ENCODE measurements at regions not wholly inside any gene's neighbourhood (a gene's known extent, or its start where the extent isn't known, plus 50 kb on each side); places are given as distances from the start of the nearest gene placed in this dataset.

DNA sequence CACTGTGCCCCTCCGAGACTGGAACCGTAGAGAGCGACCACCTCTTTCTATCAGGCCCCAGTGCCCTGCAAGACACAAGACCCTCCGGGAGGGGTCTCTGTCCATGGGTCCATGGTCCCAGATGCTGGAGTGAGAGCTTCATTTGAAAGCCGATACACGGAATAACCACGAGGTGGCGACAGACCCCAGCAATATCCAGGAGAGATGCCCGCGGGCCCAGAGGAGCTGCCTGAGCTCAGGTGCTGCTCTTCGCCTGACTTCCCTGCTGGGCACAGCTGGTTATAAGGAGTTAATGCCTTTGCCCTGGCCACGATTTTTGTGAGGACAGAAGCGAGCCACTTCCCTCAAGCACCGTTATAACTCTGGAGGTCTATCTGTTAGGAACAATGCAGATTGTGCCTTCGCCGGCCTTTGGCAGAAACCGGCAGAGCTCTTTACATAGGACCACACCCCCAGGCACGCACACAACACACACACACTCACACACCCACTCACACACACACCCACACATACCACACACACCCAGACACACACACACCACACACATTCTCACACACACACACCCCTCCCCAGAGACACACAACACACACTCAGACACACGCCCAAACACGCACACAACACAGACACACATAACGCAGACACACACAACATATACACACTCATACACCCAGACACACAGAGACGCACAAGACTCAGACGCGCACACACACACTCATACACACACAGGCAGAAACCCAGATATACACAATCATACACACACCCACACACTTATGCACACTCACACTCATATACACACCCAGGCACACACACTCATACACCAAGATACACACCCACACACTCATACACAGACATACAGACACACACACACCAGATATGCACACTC is 436.4 kb downstream of the SOX9 start:
- H3K9me3 ChIP-seq (ENCODE audit: control insufficient read depth, insufficient read depth, low read length), result no peaks in the 10 kb centered on the region
- Mint-ChIP-seq H3K27me3 (ENCODE audit: low read depth in 2 of 2) (no peaks in the 10 kb centered on the region), H3K4me1 (no peaks in the 10 kb centered on the region), H3K4me3 (no peak overlapping the region), H3K36me3 (no peaks in the 10 kb centered on the region), H3K9me3 (no peaks in the 10 kb centered on the region), H3K27ac (no peak overlapping the region)
- DNase-seq, result peak; percentile 23 to 71
- intact Hi-C loops (cut with micrococcal nuclease), result no loop called here
- TF ChIP-seq CTCF (IDR thresholded peaks at IDR 0.05), result peak; percentile 72
- WGBS (ENCODE audit: insufficient coverage), result 44% methylated on average over 24 of the region's 24 CpGs
- H3K27ac ChIP-seq (ENCODE audit: low read length), result no peak overlapping the region
- no peaks in the 10 kb centered on the region for H3K36me3 ChIP-seq (ENCODE audit: control insufficient read depth, insufficient read depth, low read length)
- no peak overlapping the region for H3K4me3 ChIP-seq (ENCODE audit: low read length)
- no peaks in the 10 kb centered on the region for H3K27me3 ChIP-seq (ENCODE audit: control insufficient read depth, insufficient read depth, low read length)
- ATAC-seq, result peak in 2 of 3 donors; percentile 14 to 73
- H3K4me1 ChIP-seq (ENCODE audit: control insufficient read depth, insufficient read depth, low read length), result no peaks in the 10 kb centered on the region

DNA sequence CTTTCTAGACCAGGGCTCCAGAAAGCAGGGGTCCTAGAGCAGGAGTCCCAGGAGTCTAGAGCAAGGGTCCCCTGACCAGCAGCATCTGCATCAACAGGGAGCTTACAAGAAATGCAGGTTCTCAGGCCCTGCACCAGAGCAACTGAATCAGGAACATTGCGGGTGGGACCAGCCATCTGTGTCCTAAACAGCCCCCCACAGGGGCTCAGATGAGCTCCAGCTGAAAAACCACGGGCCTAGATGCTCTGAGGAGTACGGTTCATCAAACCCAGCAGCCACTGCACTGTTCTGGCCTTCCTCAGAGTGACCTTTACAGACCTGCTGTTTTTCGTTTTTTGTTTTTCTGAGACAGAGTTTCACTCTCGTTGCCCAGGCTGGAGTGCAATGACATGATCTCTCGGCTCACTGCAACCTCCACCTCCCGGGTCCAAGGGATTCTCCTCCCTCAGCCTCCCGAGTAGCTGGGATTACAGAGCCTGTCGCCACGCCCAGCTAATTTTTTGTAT is 438.2 kb downstream of the SOX9 start:
- Histone ChIP-seq H3K4me3 (ENCODE audit: low read length) (no peak overlapping the region), H3K27ac (ENCODE audit: low read length) (no peak overlapping the region), H3K4me1 (ENCODE audit: control insufficient read depth, insufficient read depth, low read length) (no peaks in the 10 kb centered on the region), H3K36me3 (ENCODE audit: control insufficient read depth, insufficient read depth, low read length) (no peaks in the 10 kb centered on the region), H3K9me3 (ENCODE audit: control insufficient read depth, insufficient read depth, low read length) (no peaks in the 10 kb centered on the region), H3K27me3 (ENCODE audit: control insufficient read depth, insufficient read depth, low read length) (no peaks in the 10 kb centered on the region)
- H3K36me3 Mint-ChIP-seq, result no peaks in the 10 kb centered on the region
- H3K27ac Mint-ChIP-seq, result no peak overlapping the region
- WGBS (ENCODE audit: insufficient coverage), result 85% methylated on average over 8 of the region's 10 CpGs
- DNase-seq (no peak), ATAC-seq (no peak)
- TF ChIP-seq CTCF (IDR thresholded peaks at IDR 0.05), result no peak
- no peaks in the 10 kb centered on the region for H3K27me3 Mint-ChIP-seq (ENCODE audit: low read depth in 2 of 2)
- H3K4me1 Mint-ChIP-seq, result no peaks in the 10 kb centered on the region
- H3K4me3 Mint-ChIP-seq, result no peak overlapping the region
- intact Hi-C loops (cut with micrococcal nuclease), result no loop called here
- H3K9me3 Mint-ChIP-seq, result no peaks in the 10 kb centered on the region

GRCh38 chr17:72560303-72561247 is 439.8 kb downstream of the SOX9 start:
- Histone ChIP-seq H3K4me1 (ENCODE audit: control insufficient read depth, insufficient read depth, low read length) (no peaks in the 10 kb centered on the region), H3K4me3 (ENCODE audit: low read length) (no peak overlapping the region), H3K36me3 (ENCODE audit: control insufficient read depth, insufficient read depth, low read length) (no peaks in the 10 kb centered on the region), H3K9me3 (ENCODE audit: control insufficient read depth, insufficient read depth, low read length) (no peaks in the 10 kb centered on the region), H3K27ac (ENCODE audit: low read length) (no peak overlapping the region), H3K27me3 (ENCODE audit: control insufficient read depth, insufficient read depth, low read length) (no peaks in the 10 kb centered on the region)
- H3K27me3 Mint-ChIP-seq (ENCODE audit: low read depth in 2 of 2), result no peaks in the 10 kb centered on the region
- H3K4me1 Mint-ChIP-seq, result no peaks in the 10 kb centered on the region
- no peak overlapping the region for H3K4me3 Mint-ChIP-seq
- TF ChIP-seq CTCF (IDR thresholded peaks at IDR 0.05), result peak; percentile 80
- peak in 1 of 2 donors; percentile 76 for DNase-seq
- no peaks in the 10 kb centered on the region for H3K36me3 Mint-ChIP-seq
- ATAC-seq, result peak; percentile 54 to 85 (median 67)
- 68% methylated on average over 24 of the region's 24 CpGs for WGBS (ENCODE audit: insufficient coverage)
- H3K9me3 Mint-ChIP-seq, result no peaks in the 10 kb centered on the region
- intact Hi-C loops (cut with micrococcal nuclease), result loop anchor here (1.0 kb wide), 1 partner anchor 596 kb away; no protein-coding TSS in a partner anchor
- H3K27ac Mint-ChIP-seq, result no peak overlapping the region

All from natural killer cell (primary cell).